GM12875 (cell line): ENCODE measurements at regions not wholly inside any gene's neighbourhood (a gene's known extent, or its start where the extent isn't known, plus 50 kb on each side); places are given as distances from the start of the nearest gene placed in this dataset.

ENCODE experiments used
- H3K4me3 ChIP-seq: one replicate; pipeline ENCODE4 v1.5.1; 2011; ENCODE audit warnings: low read depth, low read length, control low read depth
- CTCF ChIP-seq: IDR thresholded peaks from 2 replicates; pipeline ENCODE4 v1.5.1; 2011; ENCODE audit warnings: low read depth, mild to moderate bottlenecking, control low read depth, inconsistent platforms, low read length, moderate library complexity, borderline replicate concordance; ENCODE audit not compliant: insufficient read depth

GRCh38 chr3:89698208-89698830 lies 590.9 kb downstream of the EPHA3 start:
- H3K4me3 ChIP-seq = no peak overlapping the region
- no peak for TF ChIP-seq CTCF

- no peak overlapping the region for H3K4me3 ChIP-seq
- no peak for TF ChIP-seq CTCF
Measured at GRCh38 chr3:89699229-89699628, 591.8 kb downstream of the EPHA3 start.

GRCh38 chr3:89699771-89700170 lies 592.4 kb downstream of the EPHA3 start:
- H3K4me3 ChIP-seq = no peak overlapping the region

GRCh38 chr3:89702404-89702803 lies 595.0 kb downstream of the EPHA3 start:
- no peak overlapping the region for H3K4me3 ChIP-seq
- TF ChIP-seq CTCF = no peak

More at GRCh38 chr3:89699771-89700170, 592.4 kb downstream of the EPHA3 start:
- no peak for TF ChIP-seq CTCF

GRCh38 chr3:89713196-89713595 lies 605.8 kb downstream of the EPHA3 start:
- no peak overlapping the region for H3K4me3 ChIP-seq
- no peak for TF ChIP-seq CTCF

GRCh38 chr3:89714237-89714636 lies 606.8 kb downstream of the EPHA3 start:
- H3K4me3 ChIP-seq = no peak overlapping the region
- TF ChIP-seq CTCF = no peak

- no peak overlapping the region for H3K4me3 ChIP-seq
- TF ChIP-seq CTCF = no peak
Measured at GRCh38 chr3:89740080-89740880, 632.9 kb downstream of the EPHA3 start.
